Activated T-helper 1 cell treated with anti-CD3 and anti-CD28 coated beads, Interleukin-12 subunit alpha, Interleukin-12 subunit beta, Interleukin-2, Interleukin-4 antibody, amounts not matched to agents 30 ng/mL and 10 ng/mL and 1 ng/mL, durations not matched to agents 14 hours and 24 hours and 36 hours (primary cell): ENCODE measurements at regions not wholly inside any gene's neighbourhood (a gene's known extent, or its start where the extent isn't known, plus 50 kb on each side); places are given as distances from the start of the nearest gene placed in this dataset.

Experiments
- DNase-seq: peaks from one replicate; pipeline ENCODE4 v3.0.0; 2021; ENCODE audit warnings: low spot score
- H3K27ac Mint-ChIP-seq: one replicate; pipeline ENCODE4 v1.8.0; 2021; ENCODE audit warnings: mild to moderate bottlenecking, mixed read lengths
- H3K27me3 Mint-ChIP-seq: one replicate; pipeline ENCODE4 v1.8.0; 2022; ENCODE audit warnings: mild to moderate bottlenecking, moderate library complexity, mixed read lengths; ENCODE audit not compliant: insufficient read depth
- H3K36me3 Mint-ChIP-seq: one replicate; pipeline ENCODE4 v1.8.0; 2021; ENCODE audit warnings: low read depth, mixed read lengths
- H3K4me1 Mint-ChIP-seq: one replicate; pipeline ENCODE4 v1.8.0; 2021; ENCODE audit warnings: low read depth, mixed read lengths
- H3K4me3 Mint-ChIP-seq: one replicate; pipeline ENCODE4 v1.8.0; 2021; ENCODE audit warnings: mild to moderate bottlenecking, moderate library complexity, mixed read lengths
- H3K9me3 Mint-ChIP-seq: one replicate; pipeline ENCODE4 v1.8.0; 2021; ENCODE audit warnings: mixed read lengths
- intact Hi-C: fragments of 100-400 bp; cut with micrococcal nuclease; formaldehyde crosslinking; loops from one replicate; pipeline ENCODE4 v1.15.1; 2024

DNA sequence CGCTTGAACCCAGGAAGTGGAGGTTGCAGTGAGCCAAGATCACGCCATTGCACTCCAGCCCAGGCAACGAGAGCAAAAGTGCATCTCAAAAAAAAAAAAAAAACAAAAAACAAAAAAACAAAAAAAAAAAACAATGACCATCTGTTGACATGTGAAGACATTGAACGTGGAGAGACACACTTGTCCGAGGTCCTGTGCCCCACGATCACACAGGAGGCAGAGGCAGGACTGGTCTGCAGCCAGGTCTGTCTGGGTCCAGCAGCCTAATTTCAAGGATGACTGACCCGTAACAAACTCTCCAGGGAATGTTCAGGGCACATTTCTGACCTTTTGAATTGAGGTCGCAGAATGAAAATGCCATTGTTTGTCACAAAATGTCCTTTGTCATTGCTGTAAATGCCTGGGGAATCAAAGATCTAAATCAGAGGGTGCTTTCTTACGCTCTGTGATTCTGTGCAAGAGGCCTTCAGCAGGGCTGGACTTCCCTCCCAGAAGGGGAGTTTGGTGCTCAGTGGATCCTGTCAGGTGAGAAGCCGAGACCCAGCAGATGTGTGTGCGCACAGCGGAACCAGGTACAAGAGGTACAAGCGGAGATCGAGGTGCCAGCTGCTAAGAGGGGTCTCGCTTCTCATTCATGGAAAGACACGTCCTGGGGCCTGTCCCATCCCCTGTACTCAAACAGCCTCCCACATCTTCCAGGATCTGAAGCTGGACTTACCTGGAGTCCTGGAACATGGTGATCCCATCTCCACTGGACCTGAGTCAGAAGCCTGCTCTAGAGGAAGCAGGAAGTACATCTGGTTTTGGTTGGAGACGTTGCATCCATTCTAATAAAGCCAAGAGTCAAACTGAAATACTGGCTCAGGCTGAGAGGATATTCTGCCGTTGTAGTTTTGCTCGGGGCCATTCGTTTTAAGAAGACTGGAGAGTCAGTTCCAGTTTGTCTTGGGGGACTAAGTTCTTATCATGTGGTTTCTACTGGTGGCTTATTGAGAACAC lies 95.8 kb downstream of the IRF8 start:
- H3K27ac Mint-ChIP-seq: peak overlapping the region; percentile 13
- peaks cover 45% of the 10 kb centered on the region for H3K4me1 Mint-ChIP-seq
- H3K27me3 Mint-ChIP-seq: no peaks in the 10 kb centered on the region

GRCh38 chr16:85995541-85996423 lies 96.8 kb downstream of the IRF8 start:
- H3K27ac Mint-ChIP-seq: peak overlapping the region; percentile 13
- peaks cover 35% of the 10 kb centered on the region for H3K4me1 Mint-ChIP-seq
- H3K9me3 Mint-ChIP-seq: no peaks in the 10 kb centered on the region
- no peak for DNase-seq
- no peaks in the 10 kb centered on the region for H3K27me3 Mint-ChIP-seq
- no peaks in the 10 kb centered on the region for H3K36me3 Mint-ChIP-seq
- intact Hi-C loops: loop anchor here (10.0 kb wide), 1 partner anchor 441 kb away; no protein-coding TSS in a partner anchor
- H3K4me3 Mint-ChIP-seq: peak overlapping the region; percentile 43

More for the DNA sequence above, 95.8 kb downstream of the IRF8 start:
- Mint-ChIP-seq H3K9me3 (peaks cover 6% of the 10 kb centered on the region), H3K36me3 (peaks cover 5% of the 10 kb centered on the region), H3K4me3 (no peak overlapping the region)
- no peak for DNase-seq
- intact Hi-C loops: loop anchor here (10.0 kb wide), 1 partner anchor 440 kb away; no protein-coding TSS in a partner anchor

GRCh38 chr16:85996843-85997242 lies 97.9 kb downstream of the IRF8 start:
- Mint-ChIP-seq H3K36me3 (no peaks in the 10 kb centered on the region), H3K9me3 (no peaks in the 10 kb centered on the region), H3K27ac (no peak overlapping the region), H3K4me3 (no peak overlapping the region), H3K4me1 (peaks cover 35% of the 10 kb centered on the region), H3K27me3 (no peaks in the 10 kb centered on the region)
- intact Hi-C loops: loop anchor here (10.0 kb wide), 1 partner anchor 442 kb away; no protein-coding TSS in a partner anchor
- DNase-seq: no peak

DNA sequence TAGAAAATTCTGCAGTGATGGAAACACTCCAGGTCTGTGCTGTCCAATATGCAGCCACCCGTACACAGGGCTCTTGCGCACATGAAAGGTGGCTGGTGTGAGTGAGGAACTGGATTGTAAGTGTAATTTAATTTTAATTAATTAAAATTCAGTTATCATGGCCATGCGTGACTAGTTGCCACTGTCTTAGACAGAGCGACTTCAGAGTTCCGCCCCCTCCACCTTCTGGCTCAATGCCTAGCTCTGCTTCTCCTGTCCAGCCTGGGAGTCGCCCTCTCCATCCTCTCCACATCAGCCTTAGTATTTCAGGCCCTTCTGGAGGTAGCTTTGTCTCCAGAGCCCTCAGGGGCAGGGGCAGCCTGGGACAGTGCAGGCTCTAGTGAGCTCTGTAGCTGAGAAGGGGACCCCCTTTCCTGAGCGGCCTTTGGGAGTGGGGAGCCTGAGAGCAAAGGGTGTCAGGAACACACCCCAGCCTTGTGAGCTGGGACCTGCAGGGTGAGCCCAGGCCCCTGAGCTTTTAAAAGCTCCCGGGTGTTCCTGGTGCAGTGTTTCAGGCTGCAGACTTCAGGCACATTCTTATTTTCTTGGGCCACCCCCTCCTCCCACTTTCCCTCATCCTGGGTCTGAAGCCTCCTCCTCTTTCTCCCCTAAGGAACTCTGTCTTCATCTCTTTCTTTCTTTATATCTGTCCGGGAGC lies 99.4 kb downstream of the IRF8 start:
- Mint-ChIP-seq H3K36me3 (no peaks in the 10 kb centered on the region), H3K9me3 (no peaks in the 10 kb centered on the region), H3K27ac (peak overlapping the region; percentile 71), H3K4me3 (peak overlapping the region; percentile 13), H3K4me1 (peaks cover 29% of the 10 kb centered on the region), H3K27me3 (no peaks in the 10 kb centered on the region)
- DNase-seq: no peak
- intact Hi-C loops: loop anchor here (10.0 kb wide), 1 partner anchor 444 kb away; no protein-coding TSS in a partner anchor

DNA sequence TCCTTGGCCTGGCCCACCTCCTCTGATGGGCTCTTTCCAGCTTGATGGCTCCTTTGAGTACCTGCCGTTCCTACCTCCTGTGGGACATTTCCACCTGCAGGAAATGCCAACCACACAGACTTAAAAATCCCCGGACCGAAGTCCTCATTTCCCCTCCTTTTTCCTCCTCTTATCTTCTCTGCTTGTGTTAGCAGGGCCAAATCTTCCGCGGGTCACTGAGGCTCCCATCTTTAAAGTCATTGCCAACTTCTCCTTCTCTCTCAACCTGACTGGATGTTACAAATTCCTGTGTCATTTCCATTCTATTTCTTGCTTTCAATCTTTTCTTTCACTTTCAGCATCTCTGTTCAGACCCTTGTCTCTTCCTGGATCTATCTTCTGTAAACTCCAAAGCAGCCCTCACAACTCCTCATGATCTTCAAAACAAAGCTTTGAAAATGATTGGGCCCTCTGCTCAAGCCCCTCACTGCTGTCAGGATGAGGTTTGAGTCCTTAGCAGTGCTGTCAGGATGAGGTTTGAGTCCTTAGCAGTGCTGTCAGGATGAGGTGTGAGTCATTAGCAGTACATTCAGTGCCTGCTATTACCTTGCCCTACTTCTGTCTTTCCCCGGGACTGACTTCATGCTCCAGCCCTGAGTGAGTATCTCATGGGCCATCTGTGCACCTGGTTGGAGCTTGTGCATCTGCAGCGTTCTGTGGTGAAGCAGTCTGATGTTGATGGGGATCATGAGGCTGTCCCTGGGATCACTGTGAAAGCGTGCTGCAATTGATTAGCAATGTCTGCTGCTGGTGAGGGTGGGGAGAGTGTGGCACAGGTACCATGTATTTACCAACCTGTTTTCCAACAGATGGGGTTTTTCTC lies 100.1 kb downstream of the IRF8 start:
- Mint-ChIP-seq H3K36me3 (no peaks in the 10 kb centered on the region), H3K9me3 (no peaks in the 10 kb centered on the region), H3K27me3 (no peaks in the 10 kb centered on the region), H3K4me3 (peak overlapping the region; percentile 13), H3K27ac (peak overlapping the region; percentile 71), H3K4me1 (peaks cover 29% of the 10 kb centered on the region)
- intact Hi-C loops: loop anchor here (1.0 to 10.0 kb wide), 3 partner anchors 8 to 444 kb away; no protein-coding TSS in a partner anchor
- no peak for DNase-seq

DNA sequence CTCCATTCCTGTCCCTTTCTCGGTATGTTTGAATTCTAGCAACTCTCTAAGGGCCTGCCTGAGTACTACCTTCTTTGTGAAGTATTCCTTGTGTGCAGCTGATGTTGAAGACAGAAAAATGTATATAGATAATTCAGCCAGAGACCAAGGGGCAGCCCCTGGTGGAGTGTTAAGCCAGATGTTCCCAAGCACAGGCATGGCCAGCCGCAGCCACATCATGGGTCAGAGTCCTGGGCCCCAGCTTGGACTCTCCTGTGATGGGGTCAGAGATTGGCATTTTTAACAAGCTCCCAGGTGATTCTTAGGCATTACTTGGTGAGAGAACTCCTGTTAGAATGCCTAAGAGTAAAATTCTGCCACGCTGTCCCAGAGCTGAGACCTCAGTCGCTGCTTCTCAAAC lies 100.8 kb downstream of the IRF8 start:
- no peak for DNase-seq
- Mint-ChIP-seq H3K36me3 (no peaks in the 10 kb centered on the region), H3K4me3 (no peak overlapping the region), H3K9me3 (no peaks in the 10 kb centered on the region), H3K27ac (no peak overlapping the region), H3K27me3 (no peaks in the 10 kb centered on the region), H3K4me1 (peaks cover 29% of the 10 kb centered on the region)
- intact Hi-C loops: loop anchor here (1.0 to 10.0 kb wide), 3 partner anchors 8 to 445 kb away; no protein-coding TSS in a partner anchor

GRCh38 chr16:86002178-86002900 lies 103.4 kb downstream of the IRF8 start:
- no peak for DNase-seq
- Mint-ChIP-seq H3K4me1 (peaks cover 12% of the 10 kb centered on the region), H3K4me3 (no peak overlapping the region), H3K9me3 (no peaks in the 10 kb centered on the region), H3K36me3 (no peaks in the 10 kb centered on the region), H3K27ac (no peak overlapping the region), H3K27me3 (no peaks in the 10 kb centered on the region)
- intact Hi-C loops: no loop called here

DNA sequence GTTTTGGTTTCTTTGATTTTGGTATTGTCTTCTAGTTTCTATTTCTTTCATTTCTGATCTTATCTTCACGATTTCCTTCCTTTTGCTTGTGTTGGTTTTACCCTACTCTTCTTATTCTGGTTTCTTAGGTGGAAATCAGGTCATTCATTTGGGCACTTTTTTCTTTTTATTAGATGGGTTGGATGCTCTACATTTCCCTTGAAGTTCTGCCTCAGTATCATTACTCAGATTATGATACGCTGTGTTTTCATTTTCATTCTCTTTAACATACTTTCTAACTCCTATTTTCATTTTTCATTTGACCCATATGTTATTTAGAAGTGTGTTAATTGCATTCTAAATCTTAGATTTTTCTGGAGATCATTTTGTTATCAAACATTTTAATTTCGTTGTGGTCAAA lies 108.6 kb downstream of the IRF8 start:
- no peak overlapping the region for H3K4me3 Mint-ChIP-seq
- H3K4me1 Mint-ChIP-seq: peaks cover 17% of the 10 kb centered on the region
- no peaks in the 10 kb centered on the region for H3K27me3 Mint-ChIP-seq
- DNase-seq: no peak
- H3K9me3 Mint-ChIP-seq: no peaks in the 10 kb centered on the region
- intact Hi-C loops: loop anchor here (1.0 kb wide), 3 partner anchors 8 to 71 kb away; no protein-coding TSS in a partner anchor
- H3K27ac Mint-ChIP-seq: no peak overlapping the region
- H3K36me3 Mint-ChIP-seq: no peaks in the 10 kb centered on the region

- intact Hi-C loops: no loop called here
- Mint-ChIP-seq H3K4me1 (peaks cover 17% of the 10 kb centered on the region), H3K4me3 (no peak overlapping the region), H3K9me3 (peaks cover 5% of the 10 kb centered on the region), H3K36me3 (peaks cover 3% of the 10 kb centered on the region), H3K27ac (no peak overlapping the region), H3K27me3 (no peaks in the 10 kb centered on the region)
- no peak for DNase-seq
Measured at GRCh38 chr16:86010680-86011141, 111.7 kb downstream of the IRF8 start.

- H3K9me3 Mint-ChIP-seq: peaks cover 5% of the 10 kb centered on the region
Measured at GRCh38 chr16:86011532-86011931, 112.6 kb downstream of the IRF8 start.

GRCh38 chr16:86012221-86012620 lies 113.3 kb downstream of the IRF8 start:
- Mint-ChIP-seq H3K36me3 (peaks cover 3% of the 10 kb centered on the region), H3K9me3 (peaks cover 5% of the 10 kb centered on the region), H3K4me3 (no peak overlapping the region), H3K4me1 (peaks cover 16% of the 10 kb centered on the region), H3K27ac (no peak overlapping the region), H3K27me3 (no peaks in the 10 kb centered on the region)
- intact Hi-C loops: no loop called here
- DNase-seq: no peak

More at GRCh38 chr16:86011532-86011931, 112.6 kb downstream of the IRF8 start:
- Mint-ChIP-seq H3K27me3 (no peaks in the 10 kb centered on the region), H3K36me3 (peaks cover 3% of the 10 kb centered on the region), H3K4me3 (no peak overlapping the region), H3K4me1 (peaks cover 17% of the 10 kb centered on the region), H3K27ac (no peak overlapping the region)
- no peak for DNase-seq
- intact Hi-C loops: no loop called here
